ENCODE measurements at regions not wholly inside any gene's neighbourhood (a gene's known extent, or its start where the extent isn't known, plus 50 kb on each side); places are given as distances from the start of the nearest gene placed in this dataset.

DNA sequence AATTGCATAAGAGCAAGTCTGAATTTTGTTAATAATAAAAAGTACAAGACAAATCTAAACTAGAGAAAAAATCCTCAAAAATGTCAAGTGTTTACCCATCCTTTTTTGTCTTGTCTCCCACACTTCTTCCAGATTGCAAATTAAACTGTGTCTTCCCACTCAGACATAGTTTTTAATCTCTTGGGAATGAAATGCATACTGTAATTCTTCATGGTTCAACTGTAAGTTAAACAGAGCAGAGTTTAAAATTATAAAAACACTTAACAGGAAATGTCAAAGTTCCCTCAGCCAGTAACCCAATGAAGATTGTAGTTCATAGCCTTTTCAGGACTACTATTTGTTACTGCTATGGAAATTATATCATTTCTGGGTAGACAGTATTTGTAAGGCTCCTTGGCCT is 171.8 kb downstream of the UBE2E3 start:
- DNase-seq, result no peak

DNA sequence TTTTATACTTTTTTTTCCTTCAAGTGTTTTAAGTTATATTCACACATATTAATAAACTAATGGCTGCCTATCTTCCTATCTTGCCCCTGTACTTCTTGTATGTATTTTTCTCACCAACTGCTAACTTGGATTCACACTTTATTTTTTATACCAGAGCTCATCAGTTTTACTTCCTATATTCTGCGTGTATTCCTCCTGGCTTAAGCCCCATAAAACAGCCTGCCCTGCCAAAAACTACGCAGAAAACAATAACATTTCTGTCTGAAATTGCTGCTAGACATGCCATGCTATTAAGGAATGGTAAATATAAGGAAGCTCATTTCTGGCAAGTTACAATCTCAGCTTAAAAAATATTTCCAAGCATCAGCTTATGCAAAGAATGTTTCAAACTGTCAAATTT is 172.3 kb downstream of the UBE2E3 start:
- DNase-seq, result no peak

GRCh38 chr2:181153886-181154285 is 173.5 kb downstream of the UBE2E3 start:
- no peak for DNase-seq

DNA sequence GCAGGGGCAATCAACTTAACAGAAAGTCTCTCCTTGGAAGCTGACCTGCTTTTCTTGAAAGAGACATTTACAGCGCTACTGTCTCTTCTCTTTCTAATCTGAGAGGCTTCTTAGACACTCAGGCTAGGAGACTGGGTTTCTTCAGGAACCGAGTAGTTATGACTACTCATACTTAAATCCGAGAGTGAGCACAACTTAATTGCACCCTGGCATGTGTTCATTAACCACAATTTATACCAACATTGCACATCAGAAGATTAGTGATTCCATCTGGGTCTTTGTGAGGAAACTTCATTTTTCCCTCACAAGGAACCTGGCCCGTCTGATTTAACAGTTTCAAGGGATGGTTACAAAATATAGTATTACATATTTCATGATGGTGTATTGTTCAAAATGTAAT is 176.9 kb downstream of the UBE2E3 start:
- no peak for DNase-seq

DNA sequence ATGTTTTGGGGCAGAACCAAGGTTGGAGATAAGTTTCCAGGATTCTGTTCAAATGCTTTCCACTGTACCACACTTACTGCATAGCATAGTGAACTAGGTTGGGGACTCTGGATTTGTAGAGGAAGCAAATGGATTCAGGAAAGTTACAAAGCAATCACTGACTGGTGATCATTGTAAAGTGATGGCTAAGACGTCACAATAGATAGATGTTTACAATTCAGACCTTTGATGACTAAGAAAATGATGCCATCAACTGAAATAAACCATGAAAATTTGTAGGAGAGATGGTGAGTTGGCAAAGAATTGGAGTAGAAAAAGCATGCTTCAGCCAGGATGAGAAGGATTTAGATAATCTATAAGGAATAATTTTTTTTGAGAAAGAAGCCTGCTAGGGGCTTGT is 178.0 kb downstream of the UBE2E3 start:
- no peak for DNase-seq

GRCh38 chr2:181161615-181162014 is 181.2 kb downstream of the UBE2E3 start:
- DNase-seq, result no peak

DNA sequence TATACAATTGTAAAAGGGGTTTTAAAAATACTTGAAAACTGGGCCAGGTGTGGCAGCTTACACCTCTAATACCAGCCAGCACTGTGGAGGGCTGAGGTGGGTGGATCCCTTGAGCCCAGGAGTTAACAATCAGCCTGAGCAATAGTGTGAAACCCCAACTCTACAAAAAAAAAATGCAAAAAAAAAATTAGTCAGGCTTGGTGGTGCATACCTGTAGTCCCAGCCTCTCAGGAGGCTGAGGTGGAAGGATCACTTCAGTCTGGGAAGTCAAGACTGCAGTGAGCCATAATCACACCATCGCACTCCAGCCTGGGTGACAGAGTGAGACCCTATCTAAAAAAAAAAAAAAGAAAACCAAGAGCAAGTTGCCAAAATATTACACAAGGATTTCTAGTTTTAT is 182.7 kb downstream of the UBE2E3 start:
- no peak for DNase-seq

DNA sequence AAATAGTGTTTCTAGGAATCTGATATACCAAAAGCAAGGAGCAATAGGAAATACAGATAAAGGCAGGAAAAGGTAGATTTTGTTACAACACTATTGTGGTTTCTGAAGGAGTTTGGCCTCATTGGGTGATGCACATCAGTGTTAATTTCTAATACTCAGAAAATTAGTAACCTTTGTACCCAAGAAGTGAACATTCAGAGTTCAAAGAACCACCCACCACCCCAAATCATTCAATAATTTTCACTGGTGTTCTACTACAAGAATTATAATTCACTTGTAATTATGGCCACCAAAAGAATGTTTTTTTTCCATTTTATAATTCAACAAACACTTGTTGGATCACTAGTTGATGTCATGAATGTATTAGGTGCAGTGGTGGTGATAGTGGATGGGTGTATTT is 183.3 kb downstream of the UBE2E3 start:
- no peak for DNase-seq

DNA sequence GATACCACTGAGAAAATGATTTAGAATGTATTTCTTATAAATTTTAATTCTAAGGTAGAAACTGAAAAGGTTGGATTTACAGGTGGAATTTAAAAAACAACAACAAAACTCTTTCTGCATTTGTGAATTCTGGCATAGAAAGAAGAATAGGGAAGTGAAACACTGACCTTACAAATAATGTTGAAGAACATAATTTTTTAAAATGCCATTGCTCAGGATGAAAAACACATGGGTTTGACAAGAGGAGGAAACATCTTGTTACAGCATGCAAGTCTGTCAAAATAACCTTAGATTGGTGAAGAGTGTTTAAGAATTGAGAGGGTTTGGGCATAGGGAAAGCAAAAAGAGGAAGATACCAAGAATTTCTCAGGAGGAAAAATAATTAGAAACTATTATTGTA is 184.3 kb downstream of the UBE2E3 start:
- no peak for DNase-seq

- no peak for DNase-seq
Observed at GRCh38 chr2:181165199-181165868, 184.9 kb downstream of the UBE2E3 start.

GRCh38 chr2:181169503-181169902 is 189.1 kb downstream of the UBE2E3 start:
- no peak for DNase-seq

- DNase-seq, result no peak
Observed at GRCh38 chr2:181170256-181170655, 189.9 kb downstream of the UBE2E3 start.

DNA sequence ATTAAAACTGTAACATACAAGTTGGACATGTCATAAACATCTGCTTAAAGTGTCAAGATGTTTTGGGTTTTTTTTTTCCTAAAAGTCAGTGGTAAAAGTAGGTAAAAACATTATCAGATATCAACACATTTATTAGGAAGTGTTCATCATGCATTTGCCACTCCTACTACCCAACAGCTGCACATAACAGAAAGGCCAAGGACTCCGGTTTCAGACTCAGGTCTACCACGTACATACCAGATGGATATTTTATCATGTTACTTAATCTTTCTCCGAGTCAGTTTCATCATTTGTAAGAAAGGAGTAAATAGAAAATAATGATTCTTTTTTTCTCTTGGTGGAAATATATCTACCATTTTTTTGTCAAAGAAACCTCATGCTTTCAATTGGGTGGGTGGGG is 192.3 kb downstream of the UBE2E3 start:
- DNase-seq, result no peak

- DNase-seq, result no peak
Observed at GRCh38 chr2:181174611-181175580, 194.5 kb downstream of the UBE2E3 start.

GRCh38 chr2:181176540-181176939 is 196.1 kb downstream of the UBE2E3 start:
- DNase-seq, result no peak

GRCh38 chr2:181177376-181177775 is 197.0 kb downstream of the UBE2E3 start:
- no peak for DNase-seq

GRCh38 chr2:181178130-181178529 is 197.7 kb downstream of the UBE2E3 start:
- no peak for DNase-seq

DNA sequence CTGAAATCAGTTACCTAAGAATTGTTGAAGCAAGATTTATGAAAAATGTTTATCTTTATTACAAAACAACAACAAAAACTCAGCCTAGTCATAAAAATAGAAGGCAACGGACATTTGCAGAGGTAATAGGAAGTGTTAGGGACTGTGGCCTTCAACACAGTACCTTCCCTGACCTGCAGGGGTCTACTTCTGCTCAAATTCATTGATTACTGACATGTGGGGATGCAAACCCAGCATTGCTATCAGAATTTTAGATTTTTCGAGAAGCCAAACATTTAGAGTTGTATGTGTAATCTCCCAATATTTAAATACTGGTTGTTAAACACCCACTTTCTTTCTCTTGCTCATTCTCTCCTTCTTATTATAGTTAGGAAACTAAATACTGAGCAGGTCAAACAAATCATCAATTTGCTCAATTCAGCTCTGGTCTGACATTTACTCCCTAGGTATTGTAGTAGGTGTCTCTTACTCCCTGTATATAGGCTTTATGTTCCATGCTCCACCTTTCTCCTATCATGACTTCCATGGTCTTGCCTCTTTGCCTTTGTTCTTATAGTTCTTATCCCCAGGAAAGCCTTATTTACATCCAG is 198.5 kb downstream of the UBE2E3 start:
- DNase-seq, result no peak

DNA sequence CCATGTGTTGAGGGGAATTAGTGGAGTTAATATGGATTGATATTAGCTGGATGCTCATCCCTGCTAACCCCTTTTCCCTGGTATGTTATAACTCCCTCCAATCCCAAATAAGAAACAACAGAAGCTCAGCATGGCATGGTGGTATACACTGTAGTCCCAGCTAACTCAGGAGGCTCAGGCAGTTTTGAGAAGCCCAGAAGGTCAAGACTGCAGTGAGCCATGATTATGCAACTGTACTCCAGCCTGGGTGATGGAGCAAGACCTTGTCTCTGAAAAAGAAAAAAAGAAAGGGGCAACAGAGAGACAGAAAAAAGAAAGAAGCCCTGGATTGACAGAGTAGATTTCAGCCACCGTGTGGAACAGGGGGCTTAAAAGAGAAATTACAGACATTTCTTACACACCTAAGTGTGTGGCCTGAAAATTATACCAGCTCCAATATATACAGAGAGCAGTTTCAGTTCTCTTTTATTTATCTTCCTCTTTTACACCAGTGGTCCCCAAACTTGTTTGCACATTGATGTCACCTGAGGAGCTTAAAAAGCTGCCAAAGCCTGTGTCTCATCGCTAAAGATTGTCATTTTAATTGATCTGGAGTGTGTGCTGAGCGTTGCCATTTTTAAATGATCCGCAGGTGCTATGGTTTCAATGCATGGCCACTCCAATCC is 203.6 kb downstream of the UBE2E3 start:
- no peak for DNase-seq

- DNase-seq, result no peak
Observed at GRCh38 chr2:181185421-181185820, 205.0 kb downstream of the UBE2E3 start.

DNA sequence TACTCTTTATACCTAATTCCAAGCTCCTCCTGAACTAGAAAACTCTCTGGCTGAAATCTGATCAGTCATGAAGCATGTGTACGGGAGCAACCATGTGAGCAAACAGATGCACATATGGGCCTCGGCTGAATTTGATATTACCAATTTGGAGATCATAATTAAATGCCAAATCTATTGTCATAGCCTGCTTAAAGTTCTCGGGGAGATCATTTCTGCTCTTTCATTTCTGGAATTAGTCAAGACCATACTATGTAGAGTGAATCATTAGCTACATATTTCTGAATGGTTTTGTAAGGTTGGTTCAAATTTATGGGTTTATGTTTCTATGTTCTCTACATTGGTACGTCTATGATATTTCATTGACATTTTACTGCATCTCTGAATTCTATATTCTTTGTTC is 205.5 kb downstream of the UBE2E3 start:
- DNase-seq, result peak; percentile 11

DNA sequence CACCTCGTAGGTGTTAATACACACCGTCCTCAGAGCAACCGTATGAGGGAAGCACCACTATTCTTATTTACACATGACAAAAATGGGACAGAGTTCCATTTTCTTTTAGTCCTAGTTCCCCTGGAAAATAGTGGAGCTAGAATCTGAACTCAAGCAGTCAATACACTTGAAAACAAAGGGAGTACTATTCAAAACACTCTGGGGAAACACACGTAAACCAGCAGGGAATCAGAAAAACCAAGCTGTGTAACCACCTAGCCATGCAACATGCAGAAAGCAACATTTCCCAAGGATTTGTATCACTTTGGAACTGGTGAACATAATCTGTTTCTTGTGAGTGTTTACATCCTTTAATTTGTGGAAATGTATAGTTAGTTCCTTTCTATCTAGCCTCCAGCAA is 208.2 kb downstream of the UBE2E3 start:
- no peak for DNase-seq

GRCh38 chr2:181189951-181190350 is 209.5 kb downstream of the UBE2E3 start:
- DNase-seq, result no peak
